ENCODE measurements at regions not wholly inside any gene's neighbourhood (a gene's known extent, or its start where the extent isn't known, plus 50 kb on each side); places are given as distances from the start of the nearest gene placed in this dataset.

- no peak overlapping the region for H3K4me3 ChIP-seq (replicated peaks in 1 of 3; ENCODE audit: low read depth in 2 of 3, low read length in 3 of 3)
- no peak overlapping the region for H3K27ac ChIP-seq (ENCODE audit: low read depth in 1 of 2, low read length in 2 of 2)
- intact Hi-C loops (cut with micrococcal nuclease): no loop called here
- H3K9me3 ChIP-seq (replicated peaks in 1 of 2; ENCODE audit: control insufficient read depth in 1 of 2, insufficient read depth in 1 of 2, low read length in 2 of 2): no peaks in the 10 kb centered on the region
- no peaks in the 10 kb centered on the region for H4K20me1 ChIP-seq (ENCODE audit: insufficient read depth, low read length)
- H3K9ac ChIP-seq (ENCODE audit: insufficient read depth, low read length, poor library complexity, severe bottlenecking): no peak overlapping the region
- H3K79me2 ChIP-seq (ENCODE audit: insufficient read depth, low read length): no peaks in the 10 kb centered on the region
- H3K4me2 ChIP-seq (replicated peaks; ENCODE audit: extremely low read depth, low read length, poor library complexity, severe bottlenecking): no peak overlapping the region
- Mint-ChIP-seq H3K27ac (no peak overlapping the region), H3K4me1 (no peaks in the 10 kb centered on the region), H3K9me3 (peaks cover 0 to 3% (median 0%) of the 10 kb centered on the region in 7 donors), H3K4me3 (no peak overlapping the region), H3K27me3 (ENCODE audit: low read depth in 3 of 3) (peaks cover 0 to 1% (median 0%) of the 10 kb centered on the region in 3 donors), H3K36me3 (no peaks in the 10 kb centered on the region)
- no peaks in the 10 kb centered on the region for H3K36me3 ChIP-seq (replicated peaks in 1 of 2; ENCODE audit: control insufficient read depth in 1 of 2, insufficient read depth in 2 of 2, low read length in 2 of 2)
- TF ChIP-seq CTCF (IDR thresholded peaks at IDR 0.05): no peak
- no peak overlapping the region for H2AFZ ChIP-seq (ENCODE audit: insufficient read depth, low read depth, low read length, poor library complexity, severe bottlenecking)
- H3K4me1 ChIP-seq (ENCODE audit: control insufficient read depth in 1 of 2, insufficient read depth in 2 of 2, low read length in 2 of 2): no peaks in the 10 kb centered on the region
- no peaks in the 10 kb centered on the region for H3K27me3 ChIP-seq (ENCODE audit: control insufficient read depth in 2 of 2, insufficient read depth in 2 of 2, low read length in 2 of 2)
- no peak for DNase-seq
Observed at GRCh38 chr6:147759536-147759935, 251.0 kb downstream of the SAMD5 start.

GRCh38 chr6:147765541-147765940 is 257.1 kb downstream of the SAMD5 start:
- H3K27me3 Mint-ChIP-seq (ENCODE audit: low read depth in 3 of 3): peaks cover 0 to 1% (median 0%) of the 10 kb centered on the region in 3 donors
- no peak overlapping the region for H2AFZ ChIP-seq (ENCODE audit: insufficient read depth, low read depth, low read length, poor library complexity, severe bottlenecking)
- H3K4me1 Mint-ChIP-seq: no peaks in the 10 kb centered on the region
- H4K20me1 ChIP-seq (ENCODE audit: insufficient read depth, low read length): no peaks in the 10 kb centered on the region
- no peaks in the 10 kb centered on the region for H3K36me3 ChIP-seq (replicated peaks in 1 of 2; ENCODE audit: control insufficient read depth in 1 of 2, insufficient read depth in 2 of 2, low read length in 2 of 2)
- no peak overlapping the region for H3K9ac ChIP-seq (ENCODE audit: insufficient read depth, low read length, poor library complexity, severe bottlenecking)
- H3K4me2 ChIP-seq (replicated peaks; ENCODE audit: extremely low read depth, low read length, poor library complexity, severe bottlenecking): no peak overlapping the region
- no peak for TF ChIP-seq CTCF (IDR thresholded peaks at IDR 0.05)
- no peak overlapping the region for H3K4me3 Mint-ChIP-seq
- no peak overlapping the region for H3K27ac Mint-ChIP-seq
- H3K9me3 Mint-ChIP-seq: peaks cover 0 to 3% (median 0%) of the 10 kb centered on the region in 7 donors
- H3K79me2 ChIP-seq (ENCODE audit: insufficient read depth, low read length): no peaks in the 10 kb centered on the region
- H3K4me1 ChIP-seq (ENCODE audit: control insufficient read depth in 1 of 2, insufficient read depth in 2 of 2, low read length in 2 of 2): no peaks in the 10 kb centered on the region
- H3K4me3 ChIP-seq (replicated peaks in 1 of 3; ENCODE audit: low read depth in 2 of 3, low read length in 3 of 3): no peak overlapping the region
- intact Hi-C loops (cut with micrococcal nuclease): no loop called here
- H3K9me3 ChIP-seq (replicated peaks in 1 of 2; ENCODE audit: control insufficient read depth in 1 of 2, insufficient read depth in 1 of 2, low read length in 2 of 2): no peaks in the 10 kb centered on the region
- no CpG with 5 or more reads among the region's 5 CpGs for WGBS (ENCODE audit: insufficient coverage)
- no peak overlapping the region for H3K27ac ChIP-seq (ENCODE audit: low read depth in 1 of 2, low read length in 2 of 2)
- H3K27me3 ChIP-seq (ENCODE audit: control insufficient read depth in 2 of 2, insufficient read depth in 2 of 2, low read length in 2 of 2): no peaks in the 10 kb centered on the region
- H3K36me3 Mint-ChIP-seq: no peaks in the 10 kb centered on the region
- DNase-seq: no peak
